Central memory CD8-positive, alpha-beta T cell (primary cell): ENCODE measurements at regions not wholly inside any gene's neighbourhood (a gene's known extent, or its start where the extent isn't known, plus 50 kb on each side); places are given as distances from the start of the nearest gene placed in this dataset.
"Not testable (repeated sequence)": the region's sequence is repeated elsewhere in the genome, so short reads cannot be mapped to it uniquely, and the experiment has no call there.

ENCODE experiments used
- ATAC-seq: fragments of 150-1000 bp; cut with Tn5 transposase; replicated peaks from 2 replicates; pipeline ENCODE4 v1.10.0; 2022; ENCODE audit warnings: mild to moderate bottlenecking, moderate FRiP score, moderate number of reproducible peaks; ENCODE audit not compliant: poor library complexity, severe bottlenecking; ENCODE audit errors: extremely low read depth
- DNase-seq, 2 donors: peaks; one replicate each; pipeline ENCODE4 v3.0.0; 2021; ENCODE audit warnings: low spot score in 2 of 2
- H3K27ac Mint-ChIP-seq: one replicate; pipeline ENCODE4 v1.8.0; 2022; ENCODE audit warnings: low read depth, mild to moderate bottlenecking, moderate library complexity, mixed read lengths
- H3K27me3 Mint-ChIP-seq: one replicate; pipeline ENCODE4 v1.8.0; 2022; ENCODE audit warnings: mixed read lengths
- H3K36me3 Mint-ChIP-seq: one replicate; pipeline ENCODE4 v1.8.0; 2022; ENCODE audit warnings: mild to moderate bottlenecking, moderate library complexity, mixed read lengths; ENCODE audit not compliant: insufficient read depth
- H3K4me1 Mint-ChIP-seq: one replicate; pipeline ENCODE4 v1.8.0; 2022; ENCODE audit warnings: mixed read lengths
- H3K4me3 Mint-ChIP-seq: one replicate; pipeline ENCODE4 v1.8.0; 2022; ENCODE audit warnings: mild to moderate bottlenecking, moderate library complexity, mixed read lengths
- H3K9me3 Mint-ChIP-seq: one replicate; pipeline ENCODE4 v1.8.0; 2022; ENCODE audit warnings: mixed read lengths

DNA sequence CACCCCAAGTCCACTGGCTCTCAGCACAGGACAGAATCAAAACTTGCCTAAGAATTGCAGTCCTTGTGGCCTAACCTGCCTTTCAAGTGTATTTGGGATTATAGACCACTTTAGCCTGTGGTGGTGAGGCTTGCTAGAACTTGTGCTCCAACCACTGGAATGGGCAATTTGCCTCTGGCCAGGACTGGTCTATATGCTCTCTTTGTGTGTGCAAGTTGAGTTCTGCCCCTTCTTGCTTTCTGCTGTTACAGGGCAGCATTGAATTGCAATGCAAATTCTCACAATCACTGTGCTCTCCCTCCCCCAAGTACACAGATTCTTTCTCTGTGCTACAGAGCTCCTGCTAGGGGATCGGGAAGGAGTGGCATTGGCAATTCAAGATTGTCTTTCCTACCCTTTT is 233.6 kb upstream of the DIPK2B start:
- H3K4me3 Mint-ChIP-seq = no peak overlapping the region
- H3K27me3 Mint-ChIP-seq = peaks cover 6% of the 10 kb centered on the region
- ATAC-seq = no peak
- no peak for DNase-seq
- H3K36me3 Mint-ChIP-seq = no peaks in the 10 kb centered on the region
- H3K4me1 Mint-ChIP-seq = no peaks in the 10 kb centered on the region
- no peak overlapping the region for H3K27ac Mint-ChIP-seq
- H3K9me3 Mint-ChIP-seq = no peaks in the 10 kb centered on the region

DNA sequence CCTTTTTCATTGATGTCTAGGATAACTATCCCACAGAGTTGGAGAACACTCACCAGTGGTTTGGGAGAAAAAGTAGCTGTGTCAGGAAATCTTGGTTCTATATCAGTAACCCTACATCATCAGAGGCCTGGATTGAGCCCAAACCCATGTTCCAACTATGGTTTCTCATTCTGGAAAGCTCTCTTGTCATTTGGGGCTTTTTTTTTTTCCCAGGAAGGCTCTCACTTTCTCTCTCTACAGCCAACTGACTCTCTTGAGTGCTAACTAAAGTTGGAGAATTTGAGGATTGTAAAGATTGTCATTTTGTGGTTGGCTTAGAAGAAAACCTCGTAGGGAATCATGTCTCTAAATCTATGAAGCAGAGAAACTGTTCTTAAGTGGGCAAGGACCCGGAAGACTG is 228.2 kb upstream of the DIPK2B start:
- Mint-ChIP-seq H3K27ac (no peak overlapping the region), H3K4me3 (no peak overlapping the region), H3K36me3 (no peaks in the 10 kb centered on the region), H3K4me1 (no peaks in the 10 kb centered on the region), H3K27me3 (peaks cover 3% of the 10 kb centered on the region), H3K9me3 (no peaks in the 10 kb centered on the region)
- ATAC-seq (no peak), DNase-seq (no peak)

DNA sequence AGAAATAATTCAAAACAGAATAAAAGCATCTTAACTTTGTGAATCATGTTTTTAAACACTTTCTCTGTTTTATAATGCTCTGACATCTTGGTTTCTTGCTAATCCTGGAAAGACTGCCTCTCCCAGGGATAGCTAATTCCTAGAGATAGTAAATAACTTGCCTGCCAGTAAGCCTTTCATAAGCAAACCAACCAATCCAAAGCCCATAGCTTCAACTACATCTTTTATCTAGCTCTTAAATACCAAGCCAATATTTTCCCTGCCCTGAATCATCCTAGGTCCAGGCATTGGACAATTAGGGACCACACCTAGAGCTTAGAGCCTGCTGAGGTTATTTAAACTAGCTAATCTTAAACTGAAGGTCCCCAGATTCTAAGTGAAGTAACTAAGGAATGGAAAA is 223.7 kb upstream of the DIPK2B start:
- DNase-seq (no peak), ATAC-seq (no peak)
- Mint-ChIP-seq H3K4me1 (no peaks in the 10 kb centered on the region), H3K4me3 (no peak overlapping the region), H3K36me3 (no peaks in the 10 kb centered on the region), H3K27ac (no peak overlapping the region), H3K9me3 (no peaks in the 10 kb centered on the region), H3K27me3 (peaks cover 4% of the 10 kb centered on the region)

DNA sequence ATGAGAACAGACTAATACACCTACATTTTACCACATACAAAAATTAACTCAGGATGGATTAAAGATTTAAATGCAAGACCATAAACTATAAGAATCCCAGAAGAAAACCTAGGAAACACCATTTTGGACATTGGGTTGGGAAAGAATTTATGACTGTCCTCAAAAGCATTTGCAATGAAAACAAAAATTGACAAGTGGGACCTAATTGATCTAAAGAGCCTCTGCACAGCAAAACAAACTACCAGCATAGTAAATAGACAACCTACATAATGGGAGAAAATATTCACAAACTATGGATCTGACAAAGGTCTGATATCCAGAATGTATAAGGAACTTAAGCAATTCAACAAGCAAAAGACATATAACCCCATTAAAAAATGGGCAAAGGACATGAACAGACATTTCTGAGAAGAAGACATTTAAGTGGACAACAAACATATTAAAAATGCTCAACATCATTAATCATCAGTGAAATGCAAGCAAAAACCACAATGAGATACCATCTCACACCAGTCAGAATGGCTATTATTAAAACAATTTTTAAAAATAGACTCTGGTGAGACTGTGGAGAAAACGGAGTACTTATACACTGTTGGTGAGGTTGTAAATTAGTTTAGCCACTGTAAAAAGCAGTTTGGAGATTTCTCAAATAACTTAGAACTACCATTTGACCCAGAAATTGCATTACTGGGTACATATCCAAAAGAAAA is 221.7 kb upstream of the DIPK2B start:
- DNase-seq (no peak), ATAC-seq (no peak)
- H3K4me3 Mint-ChIP-seq = no peak overlapping the region
- peaks cover 14% of the 10 kb centered on the region for H3K27me3 Mint-ChIP-seq
- no peaks in the 10 kb centered on the region for H3K9me3 Mint-ChIP-seq
- H3K27ac Mint-ChIP-seq = no peak overlapping the region
- H3K36me3 Mint-ChIP-seq = no peaks in the 10 kb centered on the region
- no peaks in the 10 kb centered on the region for H3K4me1 Mint-ChIP-seq

DNA sequence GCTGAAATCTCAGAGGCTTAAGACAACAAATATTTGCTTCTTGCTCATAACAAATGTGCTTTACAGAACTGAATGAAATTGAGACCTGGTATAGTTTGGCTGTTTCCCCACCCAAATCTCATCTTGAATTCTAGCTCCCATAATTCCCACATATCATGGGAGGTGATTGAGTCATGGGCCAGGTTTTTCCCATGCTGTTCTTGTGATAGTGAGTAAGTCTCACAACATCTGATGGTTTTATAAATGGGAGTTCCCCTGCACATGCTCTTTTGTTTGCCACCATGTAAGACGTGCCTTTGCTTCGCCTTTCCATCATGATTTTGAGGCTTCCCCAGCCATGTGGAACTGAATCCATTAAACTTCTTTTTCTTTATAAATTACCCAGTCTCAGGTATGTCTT is 221.1 kb upstream of the DIPK2B start:
- Mint-ChIP-seq H3K4me1 (no peaks in the 10 kb centered on the region), H3K9me3 (no peaks in the 10 kb centered on the region), H3K27me3 (peaks cover 20% of the 10 kb centered on the region), H3K27ac (no peak overlapping the region), H3K36me3 (no peaks in the 10 kb centered on the region), H3K4me3 (no peak overlapping the region)
- DNase-seq (no peak), ATAC-seq (no peak)

DNA sequence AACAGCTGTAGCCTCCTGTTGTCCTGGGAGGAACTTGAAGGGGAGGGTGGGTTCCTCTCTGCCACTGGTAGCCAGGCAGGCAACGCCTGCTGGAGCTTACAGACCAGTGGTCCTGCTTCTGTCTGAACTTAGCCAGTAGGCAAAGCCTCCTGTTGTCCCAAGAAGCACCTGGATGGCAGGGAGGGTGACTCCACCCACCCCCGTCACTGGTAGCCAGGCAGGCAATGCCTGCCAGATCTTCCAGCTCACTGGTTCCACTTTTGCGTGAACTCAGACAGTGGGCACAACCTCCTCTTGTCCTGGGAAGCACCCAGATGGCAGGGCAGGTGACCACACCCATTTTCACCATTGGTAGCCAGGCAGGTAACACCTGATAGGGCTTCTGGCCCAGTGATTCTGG is 203.5 kb upstream of the DIPK2B start:
- DNase-seq = no peak
- Mint-ChIP-seq H3K4me3 (no peak overlapping the region), H3K27me3 (peaks cover 29% of the 10 kb centered on the region), H3K9me3 (no peaks in the 10 kb centered on the region), H3K27ac (no peak overlapping the region), H3K4me1 (no peaks in the 10 kb centered on the region), H3K36me3 (no peaks in the 10 kb centered on the region)
- no peak for ATAC-seq

DNA sequence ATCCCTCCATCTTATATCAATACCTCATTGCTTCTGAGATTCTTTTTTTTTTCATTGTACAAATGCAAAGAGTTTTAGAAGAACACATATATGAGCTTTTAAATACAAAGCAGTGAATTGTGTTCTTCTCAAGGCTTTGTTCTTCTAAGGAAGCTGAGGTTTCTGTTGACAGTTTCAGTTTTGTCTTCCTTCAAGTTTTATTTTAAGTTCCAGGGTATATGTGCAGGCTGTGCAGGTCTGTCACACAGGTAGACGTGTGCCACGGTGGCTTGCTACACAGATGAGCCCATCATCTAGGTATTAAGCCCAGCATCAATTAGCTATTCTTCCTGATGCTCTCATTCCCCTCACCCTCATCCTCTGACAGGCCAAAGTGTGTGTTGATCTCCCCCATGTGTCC is 201.2 kb upstream of the DIPK2B start:
- Mint-ChIP-seq H3K9me3 (no peaks in the 10 kb centered on the region), H3K4me3 (no peak overlapping the region)

DNA sequence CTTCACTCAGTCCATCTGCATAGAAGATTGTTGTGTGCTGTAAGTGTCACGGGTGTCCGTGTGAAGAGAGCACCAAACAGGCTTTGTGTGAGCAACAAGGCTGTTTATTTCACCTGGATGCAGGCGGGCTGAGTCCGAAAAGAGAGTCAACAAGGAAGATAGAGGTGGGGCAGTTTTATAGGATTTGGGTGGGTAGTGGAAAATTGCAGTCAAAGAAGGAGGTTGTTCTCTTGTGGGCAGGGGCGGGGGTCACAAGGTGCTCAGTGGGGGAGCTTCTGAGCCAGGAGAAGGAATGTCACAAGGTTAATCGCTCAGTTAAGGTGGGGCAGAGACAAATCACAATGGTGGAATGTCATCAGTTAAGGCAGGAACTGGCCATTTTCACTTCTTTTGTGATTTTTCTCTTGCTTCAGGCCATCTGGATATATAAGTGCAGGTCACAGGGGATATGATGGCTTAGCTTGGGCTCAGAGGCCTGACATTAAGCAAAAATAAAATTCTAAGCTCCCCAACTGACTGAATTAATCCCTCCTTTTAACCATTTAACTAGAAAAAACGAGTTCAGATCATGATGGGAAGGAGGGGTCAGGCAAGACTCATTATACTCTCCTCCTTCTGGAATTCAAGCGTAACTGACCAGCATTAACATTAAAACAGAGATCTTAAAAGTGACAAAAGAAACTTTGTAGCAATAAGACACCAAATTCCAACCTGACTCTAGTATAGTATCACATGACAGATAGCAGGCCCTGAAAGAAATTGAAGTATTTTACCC is 200.5 kb upstream of the DIPK2B start:
- not testable (repeated sequence) for H3K4me1 Mint-ChIP-seq, H3K4me3 Mint-ChIP-seq, H3K9me3 Mint-ChIP-seq, H3K27ac Mint-ChIP-seq, H3K36me3 Mint-ChIP-seq, ATAC-seq, DNase-seq
- peaks cover 19% of the 10 kb centered on the region for H3K27me3 Mint-ChIP-seq

More for the DNA sequence above, 201.2 kb upstream of the DIPK2B start:
- DNase-seq (no peak), ATAC-seq (no peak)
- H3K27ac Mint-ChIP-seq = no peak overlapping the region
- H3K36me3 Mint-ChIP-seq = no peaks in the 10 kb centered on the region
- no peaks in the 10 kb centered on the region for H3K4me1 Mint-ChIP-seq
- H3K27me3 Mint-ChIP-seq = peaks cover 27% of the 10 kb centered on the region

DNA sequence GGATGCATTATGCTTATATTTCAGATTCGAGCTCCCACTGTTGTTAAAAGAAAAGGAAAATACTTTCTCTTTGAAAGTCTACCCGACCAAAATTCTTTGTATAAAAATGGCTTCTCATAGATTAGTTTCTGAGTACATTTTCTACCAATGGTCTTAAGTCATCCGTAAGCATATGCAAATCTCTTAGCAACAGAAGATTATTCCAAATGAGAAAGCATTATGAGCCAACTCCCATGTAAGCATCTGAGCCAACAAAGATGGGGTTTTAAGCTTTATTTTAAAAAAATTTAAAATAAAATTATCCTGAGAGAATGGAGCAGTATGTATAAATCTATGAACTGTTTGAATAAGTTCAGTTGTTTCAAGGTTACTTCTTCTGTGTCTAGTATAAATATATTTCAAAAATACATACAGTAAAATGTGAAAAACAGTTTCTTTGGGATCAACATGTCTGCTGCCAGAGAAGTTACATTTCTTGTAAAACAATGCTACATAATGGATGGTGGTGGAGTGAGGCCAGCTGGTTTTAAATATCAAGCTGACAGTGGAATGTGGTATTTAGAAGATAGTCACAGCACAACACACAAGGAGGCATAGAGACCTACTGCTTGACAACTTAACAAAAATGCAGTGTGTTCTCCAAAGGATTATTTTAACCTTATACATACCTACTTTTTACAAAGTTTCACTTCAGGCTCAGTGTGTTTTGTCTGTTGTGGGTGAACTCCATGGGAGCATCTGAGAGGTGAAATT is 199.5 kb upstream of the DIPK2B start:
- DNase-seq (no peak), ATAC-seq (no peak)
- Mint-ChIP-seq H3K27ac (no peak overlapping the region), H3K9me3 (no peaks in the 10 kb centered on the region), H3K36me3 (no peaks in the 10 kb centered on the region), H3K4me1 (no peaks in the 10 kb centered on the region), H3K4me3 (no peak overlapping the region), H3K27me3 (peaks cover 10% of the 10 kb centered on the region)

DNA sequence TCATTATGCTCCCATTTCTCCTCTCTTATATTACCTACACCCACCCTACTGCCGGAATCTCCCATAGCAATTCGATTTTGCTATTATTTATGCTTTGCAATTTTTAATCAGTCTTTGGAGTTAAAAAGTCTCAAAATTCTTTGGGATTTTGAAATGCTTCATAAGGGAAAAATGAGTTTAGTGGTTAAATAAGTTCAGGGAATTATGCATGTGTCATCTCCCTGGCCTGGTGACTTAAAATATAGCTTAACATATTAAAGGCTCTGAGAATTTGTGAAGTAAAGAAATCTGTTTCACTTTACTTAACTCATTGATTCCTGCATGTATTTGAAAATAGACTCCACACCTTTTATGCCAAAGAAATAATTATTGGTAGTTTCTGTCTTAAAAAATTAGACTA is 185.1 kb upstream of the DIPK2B start:
- DNase-seq (no peak), ATAC-seq (no peak)
- Mint-ChIP-seq H3K4me3 (no peak overlapping the region), H3K27me3 (no peaks in the 10 kb centered on the region), H3K36me3 (no peaks in the 10 kb centered on the region), H3K27ac (no peak overlapping the region), H3K9me3 (no peaks in the 10 kb centered on the region), H3K4me1 (no peaks in the 10 kb centered on the region)

DNA sequence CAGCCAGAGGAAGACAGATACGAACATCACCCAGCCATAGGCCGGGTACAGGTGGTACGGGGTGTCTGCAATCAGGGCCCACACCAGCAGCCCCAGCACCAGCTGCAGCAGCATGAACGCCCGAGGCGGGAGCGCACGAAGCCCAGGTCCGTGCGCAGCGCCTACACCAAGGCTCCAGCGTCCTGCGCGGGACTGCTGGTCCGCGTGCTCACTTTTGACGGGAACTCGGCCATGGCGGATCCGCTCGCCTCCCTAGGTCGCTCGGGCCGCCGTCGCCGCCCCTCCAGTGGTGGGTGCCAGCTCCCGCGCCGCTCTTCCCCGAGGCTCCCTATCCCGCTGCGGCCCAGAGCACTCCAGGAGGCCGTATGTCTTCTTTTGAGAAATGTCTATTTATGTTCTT is 181.2 kb upstream of the DIPK2B start:
- Mint-ChIP-seq H3K9me3 (no peaks in the 10 kb centered on the region), H3K4me3 (no peak overlapping the region), H3K27ac (no peak overlapping the region), H3K36me3 (no peaks in the 10 kb centered on the region), H3K4me1 (no peaks in the 10 kb centered on the region), H3K27me3 (no peaks in the 10 kb centered on the region)
- DNase-seq (no peak), ATAC-seq (no peak)

DNA sequence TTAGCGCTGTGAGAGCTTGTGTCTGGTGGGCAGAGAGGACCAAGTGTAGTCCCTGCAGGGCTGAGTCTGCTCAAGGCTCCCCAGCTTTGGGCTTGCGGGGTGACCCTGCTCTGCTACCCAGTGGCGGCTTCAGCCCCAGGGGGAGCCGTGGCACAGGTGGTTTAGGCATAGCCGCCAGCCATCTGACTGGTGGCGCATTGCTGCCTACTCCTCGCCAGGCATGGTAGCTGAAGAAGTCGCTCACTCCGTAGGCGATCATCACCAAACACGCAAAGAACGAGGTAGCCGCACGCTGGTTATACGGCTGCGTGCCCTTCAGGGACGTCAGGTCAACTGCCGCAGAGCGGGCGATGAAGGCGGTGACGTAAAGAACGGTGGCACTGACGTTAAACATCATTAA is 180.7 kb upstream of the DIPK2B start:
- no peak for DNase-seq

DNA sequence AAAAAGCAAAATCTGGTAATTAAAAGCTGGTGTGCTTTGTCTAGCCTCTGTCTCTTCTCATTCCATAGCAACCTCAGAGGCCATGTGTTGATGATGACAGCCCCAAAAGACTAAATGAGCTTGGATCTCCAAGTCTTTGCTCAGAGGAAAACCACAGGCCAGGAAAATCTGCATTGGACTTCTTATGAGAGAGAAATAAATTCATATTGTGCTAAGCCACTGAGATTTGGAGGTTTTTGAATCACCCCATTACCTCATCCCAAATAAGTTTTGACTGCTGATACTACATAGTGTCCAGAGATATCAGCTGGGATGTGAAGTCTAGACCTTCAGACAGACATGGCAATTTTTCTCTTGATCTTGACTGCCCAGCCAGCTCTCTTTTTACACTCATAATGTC is 178.6 kb upstream of the DIPK2B start:
- Mint-ChIP-seq H3K9me3 (peaks cover under 1% of the 10 kb centered on the region), H3K4me1 (no peaks in the 10 kb centered on the region), H3K4me3 (no peak overlapping the region), H3K27ac (no peak overlapping the region), H3K27me3 (peaks cover 3% of the 10 kb centered on the region), H3K36me3 (peaks cover 2% of the 10 kb centered on the region)
- no peak for DNase-seq
- ATAC-seq = no peak

More for the DNA sequence above, 180.7 kb upstream of the DIPK2B start:
- no peaks in the 10 kb centered on the region for H3K4me1 Mint-ChIP-seq
- no peaks in the 10 kb centered on the region for H3K36me3 Mint-ChIP-seq
- no peak overlapping the region for H3K4me3 Mint-ChIP-seq
- no peaks in the 10 kb centered on the region for H3K9me3 Mint-ChIP-seq
- no peaks in the 10 kb centered on the region for H3K27me3 Mint-ChIP-seq
- no peak overlapping the region for H3K27ac Mint-ChIP-seq
- no peak for ATAC-seq
